OCI-LY3 (cell line): ENCODE measurements at regions not wholly inside any gene's neighbourhood (a gene's known extent, or its start where the extent isn't known, plus 50 kb on each side); places are given as distances from the start of the nearest gene placed in this dataset.

ENCODE experiments used
- CTCF ChIP-seq: fragments of 200-600, 300-600 bp; sonication (generic); IDR thresholded peaks from 2 replicates; pipeline ENCODE4 v1.5.1; 2014; ENCODE audit warnings: antibody characterized with exemption, low read length, low read depth
- EZH2phosphoT487 ChIP-seq: fragments of 200-600 bp; shearing (Covaris generic); IDR thresholded peaks from 2 replicates; pipeline ENCODE4 v1.6.1; 2018; ENCODE audit warnings: antibody characterized with exemption, mixed run types, low read depth

DNA sequence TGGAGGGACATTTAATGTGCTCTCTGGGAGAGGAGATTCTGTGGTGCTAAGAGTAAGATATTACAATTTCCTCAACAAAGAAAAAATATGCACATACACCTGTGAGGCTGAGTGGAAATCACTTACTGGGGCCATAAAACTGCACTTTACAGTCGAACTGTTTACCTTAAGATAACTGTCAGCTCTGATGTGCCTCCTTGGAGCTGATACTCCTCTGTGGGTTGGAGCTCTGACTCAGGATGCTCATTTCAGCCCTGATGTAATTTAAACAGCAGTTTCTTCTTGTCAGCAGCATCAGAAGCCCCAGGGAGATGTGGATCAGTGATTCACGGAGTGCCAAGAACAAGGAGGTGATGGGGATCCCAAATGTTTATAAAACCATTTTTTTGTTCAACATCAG, 241.9 kb upstream of the SFRP2 start:
- no peak for TF ChIP-seq CTCF
- no peak for TF ChIP-seq EZH2phosphoT487
